OCI-LY7 (cell line): ENCODE measurements at regions not wholly inside any gene's neighbourhood (a gene's known extent, or its start where the extent isn't known, plus 50 kb on each side); places are given as distances from the start of the nearest gene placed in this dataset.

Source experiments
- BruUV-seq: library from RNA; stranded (reverse); fragments of 400-500 nt; replicated peaks from 2 replicates; lab custom pipeline; 2021; lab: Mats Ljungman, UMichigan
- CTCF ChIA-PET: fragments of 300-600 bp; sonication (Branson Sonifier 250); formaldehyde crosslinking; loops from one replicate; lab custom pipeline; 2022; ENCODE audit warnings: antibody characterized with exemption; ENCODE audit not compliant: unreplicated experiment; lab: Charles Lee
- POLR2A ChIA-PET: fragments of 300-600 bp; sonication (Branson Sonifier 250); formaldehyde crosslinking; loops from one replicate; lab custom pipeline; 2022; ENCODE audit warnings: antibody characterized with exemption; lab: Charles Lee
- DNase-seq: peaks from one replicate; pipeline ENCODE4 v3.0.0-alpha.2; 2015; ENCODE audit warnings: low spot score
- H2AFZ ChIP-seq: fragments of 200-600 bp; sonication (generic), shearing (Covaris generic); 2 replicates; pipeline ENCODE4 v1.6.1; 2014; ENCODE audit warnings: mild to moderate bottlenecking, antibody characterized with exemption, low read length, moderate library complexity
- H3K27ac ChIP-seq: fragments of 200-600 bp; sonication (generic); 2 replicates; pipeline ENCODE4 v1.5.1; 2014; ENCODE audit warnings: mixed run types, low read depth, mild to moderate bottlenecking, moderate library complexity, low read length, inconsistent platforms; ENCODE audit not compliant: poor library complexity, severe bottlenecking
- H3K36me3 ChIP-seq: fragments of 200-600 bp; sonication (generic); 2 replicates; pipeline ENCODE4 v1.6.1; 2014; ENCODE audit warnings: mild to moderate bottlenecking, antibody characterized with exemption, low read length, moderate library complexity, mixed read lengths; ENCODE audit not compliant: insufficient read depth
- H3K4me1 ChIP-seq: fragments of 200-600 bp; sonication (generic); 2 replicates; pipeline ENCODE4 v1.5.1; 2014; ENCODE audit warnings: mild to moderate bottlenecking, low read length; ENCODE audit not compliant: insufficient read depth, poor library complexity, severe bottlenecking
- H3K4me2 ChIP-seq: fragments of 200-600 bp; sonication (generic); 2 replicates; pipeline ENCODE4 v1.6.1; 2014; ENCODE audit warnings: mild to moderate bottlenecking, low read length
- H3K4me3 ChIP-seq: fragments of 200-600 bp; sonication (generic); 2 replicates; pipeline ENCODE4 v1.5.1; 2014; ENCODE audit warnings: mild to moderate bottlenecking, low read depth, low read length; ENCODE audit not compliant: poor library complexity, severe bottlenecking
- H3K79me2 ChIP-seq: fragments of 200-600 bp; sonication (generic); 2 replicates; pipeline ENCODE4 v1.6.1; 2016; ENCODE audit warnings: low read depth, mild to moderate bottlenecking, low read length, moderate library complexity, mixed read lengths; ENCODE audit not compliant: insufficient read depth
- H3K9me2 ChIP-seq: fragments of 200-600 bp; sonication (generic); 2 replicates; pipeline ENCODE4 v1.6.1; 2016; ENCODE audit warnings: mild to moderate bottlenecking, low read length, mixed read lengths; ENCODE audit not compliant: insufficient read depth
- H3K9me3 ChIP-seq: fragments of 200-600 bp; sonication (generic); 2 replicates; pipeline ENCODE4 v1.6.1; 2014; ENCODE audit warnings: mild to moderate bottlenecking, mixed run types, low read length, mixed read lengths
- H4K20me1 ChIP-seq: fragments of 200-600 bp; sonication (generic); 2 replicates; pipeline ENCODE4 v1.6.1; 2014; ENCODE audit warnings: mild to moderate bottlenecking, antibody characterized with exemption, low read length, moderate library complexity, mixed read lengths; ENCODE audit not compliant: insufficient read depth
- CTCF ChIP-seq: fragments of 200-600 bp; sonication (generic); conservative IDR thresholded peaks from 2 replicates; pipeline ENCODE4 v1.5.1; 2014; ENCODE audit warnings: mild to moderate bottlenecking, antibody characterized with exemption, low read length, moderate library complexity, mixed read lengths
- EZH2phosphoT487 ChIP-seq: fragments of 200-600 bp; sonication (generic); IDR thresholded peaks from 2 replicates; pipeline ENCODE4 v1.6.1; 2018; ENCODE audit warnings: low read depth, borderline replicate concordance, mild to moderate bottlenecking, mixed run types, antibody characterized with exemption, low read length, moderate library complexity, mixed read lengths
- intact Hi-C: fragments of 100-400 bp; cut with micrococcal nuclease; formaldehyde crosslinking; loops from one replicate; pipeline ENCODE4 v1.10.0; 2022; ENCODE audit not compliant: unreplicated experiment

GRCh38 chr11:116042146-116042545 lies 537.9 kb upstream of the CADM1 start:
- intact Hi-C loops: no loop called here
- Histone ChIP-seq H3K9me2 (no peaks in the 10 kb centered on the region), H3K4me1 (no peaks in the 10 kb centered on the region), H3K79me2 (no peaks in the 10 kb centered on the region), H3K27ac (no peak overlapping the region), H4K20me1 (no peaks in the 10 kb centered on the region), H3K4me3 (no peak overlapping the region), H3K9me3 (no peaks in the 10 kb centered on the region), H2AFZ (no peak overlapping the region), H3K36me3 (no peaks in the 10 kb centered on the region), H3K4me2 (no peak overlapping the region)
- POLR2A ChIA-PET: interaction anchor here (0.7 kb wide), 2 partner anchors 351 to 729 kb away, joined by 3 to 7 read pairs; no protein-coding TSS in a partner anchor
- DNase-seq: no peak
- TF ChIP-seq EZH2phosphoT487: no peak
- no peak for TF ChIP-seq CTCF
- CTCF ChIA-PET: no interaction called here
- no TSS peak for BruUV-seq

- Histone ChIP-seq H3K9me2 (no peaks in the 10 kb centered on the region), H4K20me1 (no peaks in the 10 kb centered on the region), H3K4me1 (no peaks in the 10 kb centered on the region), H2AFZ (no peak overlapping the region), H3K27ac (no peak overlapping the region), H3K4me2 (no peak overlapping the region), H3K79me2 (no peaks in the 10 kb centered on the region), H3K36me3 (no peaks in the 10 kb centered on the region), H3K4me3 (no peak overlapping the region), H3K9me3 (no peaks in the 10 kb centered on the region)
- POLR2A ChIA-PET: no interaction called here
- no peak for DNase-seq
- CTCF ChIA-PET: no interaction called here
- intact Hi-C loops: no loop called here
- TF ChIP-seq CTCF (no peak), EZH2phosphoT487 (no peak)
- no TSS peak for BruUV-seq
Observed at GRCh38 chr11:116037861-116038260, 533.6 kb upstream of the CADM1 start.

GRCh38 chr11:116035977-116036376 lies 531.8 kb upstream of the CADM1 start:
- Histone ChIP-seq H3K4me2 (no peak overlapping the region), H3K36me3 (no peaks in the 10 kb centered on the region), H3K79me2 (no peaks in the 10 kb centered on the region), H3K9me2 (no peaks in the 10 kb centered on the region), H3K4me3 (no peak overlapping the region), H3K27ac (no peak overlapping the region), H3K9me3 (no peaks in the 10 kb centered on the region), H4K20me1 (no peaks in the 10 kb centered on the region), H3K4me1 (no peaks in the 10 kb centered on the region), H2AFZ (no peak overlapping the region)
- POLR2A ChIA-PET: no interaction called here
- no peak for DNase-seq
- intact Hi-C loops: no loop called here
- TF ChIP-seq EZH2phosphoT487 (no peak), CTCF (no peak)
- CTCF ChIA-PET: no interaction called here
- no TSS peak for BruUV-seq
